Nephron (organoid): ENCODE measurements at regions not wholly inside any gene's neighbourhood (a gene's known extent, or its start where the extent isn't known, plus 50 kb on each side); places are given as distances from the start of the nearest gene placed in this dataset.
"Not testable (repeated sequence)": the region's sequence is repeated elsewhere in the genome, so short reads cannot be mapped to it uniquely, and the experiment has no call there.

Experiments
- H3K27ac Mint-ChIP-seq, 3 experiments: 2 replicates each; pipeline ENCODE4 v1.8.0; 2020; ENCODE audit warnings: mixed read lengths in 3 of 3, mild to moderate bottlenecking in 2 of 3, moderate library complexity in 1 of 3
- H3K27me3 Mint-ChIP-seq: 2 replicates; pipeline ENCODE4 v1.8.0; 2021; ENCODE audit warnings: low read depth, mild to moderate bottlenecking, moderate library complexity, mixed read lengths
- H3K36me3 Mint-ChIP-seq: 2 replicates; pipeline ENCODE4 v1.8.0; 2020; ENCODE audit warnings: low read depth, mixed read lengths
- H3K4me1 Mint-ChIP-seq: 2 replicates; pipeline ENCODE4 v1.8.0; 2020; ENCODE audit warnings: mixed read lengths
- H3K4me3 Mint-ChIP-seq, 3 experiments: 2 replicates each; pipeline ENCODE4 v1.8.0; 2020; ENCODE audit warnings: mild to moderate bottlenecking in 3 of 3, mixed read lengths in 3 of 3, moderate library complexity in 2 of 3
- H3K9me3 Mint-ChIP-seq: 2 replicates; pipeline ENCODE4 v1.8.0; 2020; ENCODE audit warnings: mixed read lengths
- CTCF ChIP-seq, 3 experiments: fragments of 200-600 bp; sonication (generic); IDR thresholded peaks; one replicate each; pipeline ENCODE4 v1.5.0; 2021; ENCODE audit warnings: antibody characterized with exemption in 3 of 3; ENCODE audit not compliant: unreplicated experiment in 3 of 3

GRCh38 chr11:121358760-121359159 lies 66.2 kb downstream of the SC5D start:
- Mint-ChIP-seq H3K4me1 (peaks cover 2% of the 10 kb centered on the region), H3K27ac (no peak overlapping the region), H3K9me3 (no peaks in the 10 kb centered on the region), H3K36me3 (no peaks in the 10 kb centered on the region), H3K4me3 (no peak overlapping the region), H3K27me3 (peaks cover 13% of the 10 kb centered on the region)
- TF ChIP-seq CTCF (IDR thresholded peaks at IDR 0.05; ENCODE audit: unreplicated experiment in 3 of 3), result no peak

- H3K9me3 Mint-ChIP-seq, result no peaks in the 10 kb centered on the region
- H3K27ac Mint-ChIP-seq, result no peak overlapping the region
- no peak overlapping the region for H3K4me3 Mint-ChIP-seq
- H3K36me3 Mint-ChIP-seq, result no peaks in the 10 kb centered on the region
- peaks cover 13% of the 10 kb centered on the region for H3K27me3 Mint-ChIP-seq
- H3K4me1 Mint-ChIP-seq, result no peaks in the 10 kb centered on the region
- TF ChIP-seq CTCF (IDR thresholded peaks at IDR 0.05; ENCODE audit: unreplicated experiment in 3 of 3), result no peak
Observed at GRCh38 chr11:121359591-121359990, 67.0 kb downstream of the SC5D start.

- H3K36me3 Mint-ChIP-seq, H3K27ac Mint-ChIP-seq, H3K4me3 Mint-ChIP-seq, H3K27me3 Mint-ChIP-seq, H3K9me3 Mint-ChIP-seq: not testable (repeated sequence)
- H3K4me1 Mint-ChIP-seq, result peaks cover 18% of the 10 kb centered on the region
Observed at GRCh38 chr11:121362955-121363354, 70.4 kb downstream of the SC5D start.

- Mint-ChIP-seq H3K27ac (no peak overlapping the region), H3K4me1 (peaks cover 37% of the 10 kb centered on the region), H3K36me3 (no peaks in the 10 kb centered on the region), H3K9me3 (no peaks in the 10 kb centered on the region), H3K27me3 (peaks cover 6% of the 10 kb centered on the region), H3K4me3 (no peak overlapping the region)
- no peak for TF ChIP-seq CTCF (IDR thresholded peaks at IDR 0.05; ENCODE audit: unreplicated experiment in 3 of 3)
Observed at GRCh38 chr11:121365304-121365703, 72.7 kb downstream of the SC5D start.

- TF ChIP-seq CTCF (IDR thresholded peaks at IDR 0.05; ENCODE audit: unreplicated experiment in 3 of 3), result no peak
- Mint-ChIP-seq H3K4me1 (peaks cover 37% of the 10 kb centered on the region), H3K4me3 (no peak overlapping the region), H3K36me3 (no peaks in the 10 kb centered on the region), H3K9me3 (no peaks in the 10 kb centered on the region), H3K27me3 (peaks cover 6% of the 10 kb centered on the region), H3K27ac (no peak overlapping the region)
Observed at GRCh38 chr11:121366038-121366437, 73.5 kb downstream of the SC5D start.

- Mint-ChIP-seq H3K36me3 (no peaks in the 10 kb centered on the region), H3K27me3 (peaks cover 6% of the 10 kb centered on the region), H3K4me1 (peaks cover 44% of the 10 kb centered on the region), H3K27ac (peak overlapping the region; percentile 44 to 81 (median 79)), H3K4me3 (peak overlapping the region in 1 of 3 experiments; percentile 20), H3K9me3 (no peaks in the 10 kb centered on the region)
- no peak for TF ChIP-seq CTCF (IDR thresholded peaks at IDR 0.05; ENCODE audit: unreplicated experiment in 3 of 3)
Observed at GRCh38 chr11:121367001-121367843, 74.7 kb downstream of the SC5D start.
